Mesothelial cell of epicardium (in vitro differentiated cells): ENCODE measurements at regions not wholly inside any gene's neighbourhood (a gene's known extent, or its start where the extent isn't known, plus 50 kb on each side); places are given as distances from the start of the nearest gene placed in this dataset.

ENCODE experiments used
- DNase-seq, 2 experiments: peaks; one replicate each; pipeline ENCODE4 v3.0.0; 2021; ENCODE audit warnings: low spot score in 2 of 2; ENCODE audit not compliant: unreplicated experiment in 2 of 2
- H3K27ac Mint-ChIP-seq: 2 replicates; pipeline ENCODE4 v1.8.0; 2021; ENCODE audit warnings: mixed read lengths
- H3K27me3 Mint-ChIP-seq: 2 replicates; pipeline ENCODE4 v1.8.0; 2021; ENCODE audit warnings: low read depth, mixed read lengths
- H3K36me3 Mint-ChIP-seq: 2 replicates; pipeline ENCODE4 v1.8.0; 2021; ENCODE audit warnings: mixed read lengths
- H3K4me1 Mint-ChIP-seq: 2 replicates; pipeline ENCODE4 v1.8.0; 2021; ENCODE audit warnings: mixed read lengths
- H3K4me3 Mint-ChIP-seq: 2 replicates; pipeline ENCODE4 v1.8.0; 2021; ENCODE audit warnings: mild to moderate bottlenecking, moderate library complexity, mixed read lengths
- H3K9me3 Mint-ChIP-seq: 2 replicates; pipeline ENCODE4 v1.8.0; 2021; ENCODE audit warnings: mixed read lengths
- TF ChIP-seq, protein P1 (sequence below): fragments of 200-600 bp; sonication (generic); IDR thresholded peaks from one replicate; pipeline ENCODE4 v1.5.0; 2021; ENCODE audit warnings: antibody characterized with exemption; ENCODE audit not compliant: unreplicated experiment

DNA sequence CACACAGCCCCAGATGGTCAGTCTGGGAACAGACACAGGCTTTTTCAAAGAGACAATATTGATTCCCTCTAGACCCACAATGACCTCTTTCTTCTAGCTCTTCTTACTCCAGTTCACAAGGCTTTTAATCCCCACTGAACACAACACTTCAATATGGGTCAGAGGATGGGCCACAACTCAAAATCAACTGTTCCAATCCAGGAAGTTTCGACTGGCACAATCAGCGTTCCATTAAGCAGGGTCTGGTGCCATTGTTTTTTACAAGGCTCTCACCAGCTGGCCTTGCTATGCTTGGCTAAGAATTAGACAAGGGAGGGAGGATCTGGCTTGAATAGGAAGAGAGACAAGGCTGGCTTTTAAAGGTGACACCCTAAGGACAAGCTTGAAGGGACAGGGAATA lies 199.4 kb upstream of the SLC24A2 start:
- H3K4me3 Mint-ChIP-seq = no peak overlapping the region
- TF ChIP-seq, protein P1, sequence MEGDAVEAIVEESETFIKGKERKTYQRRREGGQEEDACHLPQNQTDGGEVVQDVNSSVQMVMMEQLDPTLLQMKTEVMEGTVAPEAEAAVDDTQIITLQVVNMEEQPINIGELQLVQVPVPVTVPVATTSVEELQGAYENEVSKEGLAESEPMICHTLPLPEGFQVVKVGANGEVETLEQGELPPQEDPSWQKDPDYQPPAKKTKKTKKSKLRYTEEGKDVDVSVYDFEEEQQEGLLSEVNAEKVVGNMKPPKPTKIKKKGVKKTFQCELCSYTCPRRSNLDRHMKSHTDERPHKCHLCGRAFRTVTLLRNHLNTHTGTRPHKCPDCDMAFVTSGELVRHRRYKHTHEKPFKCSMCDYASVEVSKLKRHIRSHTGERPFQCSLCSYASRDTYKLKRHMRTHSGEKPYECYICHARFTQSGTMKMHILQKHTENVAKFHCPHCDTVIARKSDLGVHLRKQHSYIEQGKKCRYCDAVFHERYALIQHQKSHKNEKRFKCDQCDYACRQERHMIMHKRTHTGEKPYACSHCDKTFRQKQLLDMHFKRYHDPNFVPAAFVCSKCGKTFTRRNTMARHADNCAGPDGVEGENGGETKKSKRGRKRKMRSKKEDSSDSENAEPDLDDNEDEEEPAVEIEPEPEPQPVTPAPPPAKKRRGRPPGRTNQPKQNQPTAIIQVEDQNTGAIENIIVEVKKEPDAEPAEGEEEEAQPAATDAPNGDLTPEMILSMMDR = no peak
- no peaks in the 10 kb centered on the region for H3K4me1 Mint-ChIP-seq
- DNase-seq = no peak
- no peak overlapping the region for H3K27ac Mint-ChIP-seq
- no peaks in the 10 kb centered on the region for H3K36me3 Mint-ChIP-seq
- H3K27me3 Mint-ChIP-seq = peaks cover 2% of the 10 kb centered on the region
- no peaks in the 10 kb centered on the region for H3K9me3 Mint-ChIP-seq

DNA sequence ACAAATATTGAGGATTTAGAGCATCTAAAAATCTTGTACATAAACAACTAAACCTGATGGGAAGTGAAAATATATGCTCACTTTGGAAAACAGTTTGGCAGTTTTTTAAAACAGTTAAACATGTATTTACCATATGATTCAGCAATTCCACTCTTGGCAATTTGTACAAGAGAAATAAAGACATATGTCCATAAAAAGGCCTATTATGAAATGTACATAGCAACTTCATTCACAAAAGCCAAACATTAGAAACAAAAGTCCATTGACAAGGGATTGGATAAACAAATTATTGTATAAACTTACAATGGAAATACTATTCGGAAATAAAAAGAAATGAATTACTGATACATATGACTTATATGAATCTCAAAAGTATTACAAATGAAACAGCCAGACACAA lies 196.2 kb upstream of the SLC24A2 start:
- Mint-ChIP-seq H3K9me3 (no peaks in the 10 kb centered on the region), H3K4me1 (no peaks in the 10 kb centered on the region), H3K36me3 (no peaks in the 10 kb centered on the region)

DNA sequence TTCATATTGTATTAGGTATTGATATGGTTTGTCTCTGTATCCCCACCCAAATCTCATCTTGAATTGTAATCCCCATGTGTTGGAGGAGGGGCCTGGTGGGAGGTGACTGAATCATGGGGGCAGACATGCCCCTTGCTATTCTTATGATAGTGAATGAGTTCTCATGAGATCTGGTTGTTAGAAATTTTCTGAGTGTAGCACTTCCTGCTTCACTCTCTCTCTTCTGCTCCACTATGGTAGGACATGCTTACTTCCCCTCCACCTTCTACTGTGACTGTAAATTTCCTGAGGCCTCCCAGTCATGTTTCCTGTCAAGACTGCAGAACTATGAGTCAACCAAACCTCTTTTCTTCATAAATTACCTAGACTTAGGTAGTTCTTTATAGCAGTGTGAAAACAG lies 187.4 kb upstream of the SLC24A2 start:
- TF ChIP-seq, protein P1 = no peak
- Mint-ChIP-seq H3K9me3 (no peaks in the 10 kb centered on the region), H3K27me3 (peaks cover 11% of the 10 kb centered on the region), H3K36me3 (no peaks in the 10 kb centered on the region), H3K4me3 (no peak overlapping the region), H3K4me1 (no peaks in the 10 kb centered on the region), H3K27ac (no peak overlapping the region)
- no peak for DNase-seq

More for the DNA sequence above, 196.2 kb upstream of the SLC24A2 start:
- Mint-ChIP-seq H3K27ac (no peak overlapping the region), H3K27me3 (peaks cover 2% of the 10 kb centered on the region), H3K4me3 (no peak overlapping the region)
- TF ChIP-seq, protein P1 = no peak
- no peak for DNase-seq

DNA sequence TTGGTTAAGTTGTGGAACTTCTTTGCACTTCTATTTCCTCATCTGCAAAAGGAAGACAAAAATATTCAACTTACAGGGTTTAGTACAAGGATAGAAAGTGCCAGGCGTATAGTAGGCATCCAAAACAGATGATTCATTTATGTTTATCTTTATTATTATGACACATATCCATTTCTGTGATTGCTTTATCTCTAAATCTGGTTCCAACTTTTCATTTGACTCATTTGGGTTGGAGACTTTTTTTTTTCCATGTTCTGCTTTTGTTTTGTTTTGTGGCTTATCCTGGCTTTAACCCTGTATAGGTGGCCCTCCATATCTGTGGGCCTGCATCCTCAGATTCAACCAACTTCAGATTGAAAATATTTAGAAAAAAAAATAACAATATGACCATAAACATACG lies 186.7 kb upstream of the SLC24A2 start:
- H3K27me3 Mint-ChIP-seq = peaks cover 11% of the 10 kb centered on the region
- TF ChIP-seq, protein P1 = no peak
- no peaks in the 10 kb centered on the region for H3K36me3 Mint-ChIP-seq
- no peak overlapping the region for H3K4me3 Mint-ChIP-seq
- no peak for DNase-seq
- no peaks in the 10 kb centered on the region for H3K4me1 Mint-ChIP-seq
- no peaks in the 10 kb centered on the region for H3K9me3 Mint-ChIP-seq
- H3K27ac Mint-ChIP-seq = no peak overlapping the region

DNA sequence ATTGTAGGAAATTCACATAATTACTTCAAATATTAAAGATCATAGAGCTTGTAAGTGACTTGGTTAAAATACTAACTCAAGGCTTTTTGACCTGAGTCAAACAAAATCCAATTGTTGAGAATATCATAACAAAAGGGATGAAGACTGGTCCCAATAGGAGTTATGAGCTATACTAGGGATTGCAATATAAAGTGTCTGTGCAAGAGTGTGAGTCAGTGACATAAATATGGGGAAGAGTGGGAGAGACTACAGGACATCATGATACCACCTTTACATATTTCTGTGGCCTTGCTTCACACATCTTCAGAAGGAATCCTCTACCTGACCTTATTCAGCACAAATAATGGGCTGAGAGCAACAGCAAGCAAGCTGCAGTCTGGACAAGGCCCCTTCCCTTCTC lies 180.9 kb upstream of the SLC24A2 start:
- TF ChIP-seq, protein P1 = no peak
- Mint-ChIP-seq H3K9me3 (no peaks in the 10 kb centered on the region), H3K4me1 (peaks cover 28% of the 10 kb centered on the region), H3K36me3 (no peaks in the 10 kb centered on the region), H3K27me3 (no peaks in the 10 kb centered on the region), H3K27ac (peak overlapping the region; percentile 79), H3K4me3 (no peak overlapping the region)
- DNase-seq = no peak

DNA sequence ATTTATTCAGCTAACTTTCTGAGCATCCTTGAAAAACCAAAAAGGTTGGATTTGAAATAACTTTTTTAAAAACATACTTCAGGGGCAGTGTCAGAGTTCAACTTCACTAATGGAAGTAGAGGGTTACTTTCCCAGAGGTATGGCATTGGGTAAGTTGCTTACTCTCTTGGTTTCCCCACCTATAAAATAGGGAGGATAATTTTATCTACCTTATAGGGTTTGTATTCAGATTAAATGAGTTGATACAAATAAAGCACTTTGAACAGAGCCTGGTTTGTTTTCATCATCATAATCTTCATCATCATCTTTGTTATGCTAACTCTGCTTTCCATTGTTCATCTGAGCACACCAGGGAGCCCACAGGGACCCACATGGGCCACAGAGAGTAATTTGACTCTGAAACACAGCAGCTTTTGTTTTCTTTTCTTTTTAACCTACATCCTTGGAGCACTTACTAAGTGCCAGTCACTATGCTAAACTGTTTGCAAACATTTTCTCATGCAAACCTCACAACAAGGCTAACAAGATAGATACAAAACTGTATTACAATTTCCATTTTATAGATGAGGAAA lies 179.1 kb upstream of the SLC24A2 start:
- Mint-ChIP-seq H3K27me3 (no peaks in the 10 kb centered on the region), H3K9me3 (no peaks in the 10 kb centered on the region), H3K4me3 (no peak overlapping the region), H3K36me3 (no peaks in the 10 kb centered on the region), H3K4me1 (peaks cover 28% of the 10 kb centered on the region), H3K27ac (peak overlapping the region; percentile 68)
- DNase-seq = no peak
- TF ChIP-seq, protein P1 = no peak
